GM21367 (cell line): ENCODE measurements at regions not wholly inside any gene's neighbourhood (a gene's known extent, or its start where the extent isn't known, plus 50 kb on each side); places are given as distances from the start of the nearest gene placed in this dataset.
"Not testable (repeated sequence)": the region's sequence is repeated elsewhere in the genome, so short reads cannot be mapped to it uniquely, and the experiment has no call there.

Source experiments
- ATAC-seq: cut with Tn5 transposase; IDR thresholded peaks from one replicate; pipeline ENCODE4 v1.9.1; 2021; ENCODE audit not compliant: unreplicated experiment

DNA sequence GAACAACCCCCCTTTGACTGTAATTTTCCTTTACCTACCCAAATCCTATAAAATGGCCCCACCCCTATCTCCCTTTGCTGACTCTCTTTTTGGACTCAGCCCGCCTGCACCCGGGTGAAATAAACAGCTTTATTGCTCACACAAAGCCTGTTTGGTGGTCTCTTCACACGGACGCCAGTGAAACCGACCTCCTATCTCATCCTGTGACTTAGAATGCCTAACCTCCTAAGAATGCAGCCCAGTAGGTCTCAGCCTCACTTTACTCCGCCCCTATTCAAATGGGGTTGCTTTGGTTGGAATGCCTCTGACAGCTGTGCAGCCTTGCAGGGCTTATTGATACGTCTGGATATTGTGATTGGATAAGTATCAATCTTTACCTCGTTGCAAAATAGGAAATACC is 243.8 kb upstream of the PROK2 start:
- ATAC-seq, result not testable (repeated sequence)

DNA sequence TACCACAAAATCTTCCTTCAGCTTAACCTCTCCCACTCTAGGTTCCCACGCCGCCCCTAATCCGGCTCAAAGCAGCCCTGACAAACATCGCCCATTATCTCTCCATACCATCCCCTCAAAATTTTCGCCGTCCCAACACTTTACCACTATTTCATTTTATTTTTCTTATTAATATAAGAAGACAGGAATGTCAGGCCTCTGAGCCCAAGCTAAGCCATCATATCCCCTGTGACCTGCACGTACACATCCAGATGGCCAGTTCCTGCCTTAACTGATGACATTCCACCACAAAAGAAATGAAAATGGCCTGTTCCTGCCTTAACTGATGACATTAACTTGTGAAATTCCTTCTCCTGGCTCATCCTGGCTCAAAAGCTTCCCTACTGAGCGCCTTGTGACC is 243.4 kb upstream of the PROK2 start:
- ATAC-seq, result not testable (repeated sequence)

DNA sequence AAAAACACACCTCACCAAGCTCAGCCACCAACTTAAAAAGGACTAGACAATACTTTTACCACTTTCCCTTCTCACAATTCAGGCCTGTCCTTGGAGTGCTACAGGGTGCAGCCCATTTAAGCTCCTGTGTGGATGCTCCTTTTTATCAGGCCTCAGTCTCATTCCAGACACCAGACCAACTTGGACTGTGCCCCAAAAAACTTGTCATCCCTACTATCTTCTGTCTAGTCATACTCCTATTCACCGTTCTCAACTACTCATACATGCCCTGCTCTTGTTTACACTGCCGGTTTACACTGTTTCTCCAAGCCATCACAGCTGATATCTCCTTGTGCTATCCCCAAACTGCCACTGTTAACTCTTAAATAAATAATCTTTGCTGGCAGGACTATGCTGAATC is 242.8 kb upstream of the PROK2 start:
- ATAC-seq, result not testable (repeated sequence)

DNA sequence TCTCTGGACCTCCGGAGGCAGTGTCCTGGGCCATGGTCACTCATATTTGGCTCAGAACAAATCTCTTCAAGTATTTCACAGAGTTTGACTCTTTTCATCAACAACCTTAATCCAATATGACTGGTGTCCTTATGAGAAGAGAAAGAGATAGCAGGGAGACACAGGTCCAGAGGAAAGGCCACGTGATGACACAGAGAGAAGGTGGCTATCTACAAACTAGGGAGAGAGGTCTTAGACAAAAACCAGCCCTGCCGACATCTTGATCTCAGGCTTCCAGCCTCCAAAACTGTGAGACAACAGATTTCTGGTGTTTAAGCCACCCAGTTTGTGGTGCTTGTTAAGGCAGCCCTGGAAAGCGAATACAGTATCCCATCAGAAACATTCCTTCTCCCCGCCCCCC is 237.1 kb upstream of the PROK2 start:
- no peak for ATAC-seq

DNA sequence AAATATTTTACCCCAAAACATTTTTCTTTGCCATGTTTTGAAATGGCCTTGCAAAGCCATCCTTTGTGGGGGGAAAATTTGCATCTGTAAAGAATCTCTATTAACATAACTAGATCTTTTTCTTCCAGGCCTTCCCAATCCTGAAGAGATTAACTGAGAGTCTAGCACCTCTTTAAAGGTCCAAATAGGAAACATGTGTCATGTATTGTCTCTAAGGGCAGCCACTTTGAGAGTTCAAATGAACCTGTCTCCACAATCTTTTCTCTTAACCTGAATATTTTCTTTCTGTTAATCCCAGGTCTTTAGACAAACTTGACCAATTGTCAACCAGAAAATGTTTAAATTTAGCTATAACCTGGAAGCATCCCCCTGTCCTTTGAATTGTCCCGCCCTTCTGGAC is 236.6 kb upstream of the PROK2 start:
- ATAC-seq, result no peak

DNA sequence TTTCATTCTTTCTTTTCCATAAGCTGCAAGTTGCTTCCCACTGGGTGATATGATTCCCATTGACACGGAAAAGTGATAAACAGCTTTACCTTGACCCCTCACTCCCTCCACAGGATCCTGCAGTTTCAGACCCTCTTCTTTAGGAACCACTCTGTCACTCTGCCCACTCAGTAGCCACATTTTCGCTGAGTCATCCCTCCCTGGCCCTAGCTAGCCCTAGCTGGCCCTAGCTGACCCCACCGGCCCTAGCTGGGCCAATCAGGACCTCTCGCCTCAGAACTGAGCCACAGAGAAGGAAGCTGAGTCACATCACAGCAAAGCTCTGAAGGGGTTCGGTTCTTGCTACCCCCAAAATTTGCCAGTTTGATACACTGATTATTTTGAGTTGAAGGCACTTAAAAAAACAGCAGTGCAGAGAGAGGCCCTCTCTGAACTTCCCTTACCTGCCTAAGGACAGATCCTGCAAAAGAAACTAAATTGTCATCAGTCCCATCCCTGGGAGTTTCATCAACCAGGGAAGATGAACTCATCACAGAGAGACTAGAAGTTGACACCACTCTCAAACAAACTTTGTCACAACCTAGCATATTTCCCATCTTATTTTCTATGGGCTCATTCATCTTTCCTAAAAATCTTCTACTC is 233.5 kb upstream of the PROK2 start:
- no peak for ATAC-seq

DNA sequence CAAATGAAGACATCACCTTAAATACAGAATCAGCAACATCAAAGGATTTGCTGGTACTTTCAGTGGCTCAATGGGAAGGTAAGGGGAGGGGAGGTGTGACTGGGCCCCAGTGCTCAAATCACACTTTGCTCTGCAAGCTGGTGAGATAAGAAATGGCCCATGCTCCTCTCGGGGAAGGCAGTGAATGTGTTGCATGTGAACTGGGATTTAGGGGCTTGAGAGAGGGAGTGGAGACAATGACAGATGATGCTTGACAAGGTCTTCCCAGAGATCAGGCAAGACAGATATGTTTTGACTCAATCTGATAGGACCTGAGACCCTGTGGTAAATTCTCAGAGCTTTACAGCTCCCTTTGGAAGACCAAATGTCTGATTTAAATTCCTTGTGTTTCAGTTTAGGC is 233.0 kb upstream of the PROK2 start:
- ATAC-seq, result no peak

DNA sequence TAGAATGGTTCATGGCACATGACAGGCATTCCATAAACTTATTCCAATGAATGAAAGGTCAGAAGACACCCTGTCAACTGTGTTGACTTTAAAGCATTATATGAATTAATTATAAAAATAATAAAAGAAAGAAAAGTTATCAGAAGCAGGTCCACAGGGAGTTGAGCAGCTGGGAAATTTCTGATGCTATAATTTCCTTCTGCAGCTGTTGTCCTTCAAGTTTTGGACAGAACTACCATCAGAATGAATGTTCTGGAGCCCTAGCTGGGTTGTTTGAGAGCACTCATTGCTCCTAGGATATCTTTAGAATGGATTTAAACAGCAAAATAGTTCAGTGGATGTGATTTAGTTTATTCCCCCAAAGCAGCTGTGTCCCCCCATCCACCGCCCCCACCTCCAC is 232.4 kb upstream of the PROK2 start:
- no peak for ATAC-seq

DNA sequence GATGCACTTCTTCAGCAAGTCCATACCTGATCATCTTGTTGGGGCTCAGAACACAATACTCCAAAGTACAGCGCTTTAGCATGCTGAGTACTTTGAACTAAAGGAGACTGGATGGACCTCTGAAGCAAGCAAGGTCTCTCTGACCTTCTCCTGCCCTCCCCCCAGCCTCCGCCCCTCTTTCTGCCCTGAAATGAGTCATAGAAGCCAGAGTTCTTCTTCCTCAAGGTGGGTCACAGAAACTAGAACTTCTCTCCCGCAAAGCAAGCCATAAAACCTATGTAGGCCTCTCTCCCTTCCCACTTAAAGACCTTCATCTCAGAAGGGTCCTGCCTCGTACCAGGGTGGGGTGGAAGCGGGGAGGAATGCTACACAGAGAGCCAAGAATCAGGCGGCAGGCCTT is 230.5 kb upstream of the PROK2 start:
- ATAC-seq, result no peak

DNA sequence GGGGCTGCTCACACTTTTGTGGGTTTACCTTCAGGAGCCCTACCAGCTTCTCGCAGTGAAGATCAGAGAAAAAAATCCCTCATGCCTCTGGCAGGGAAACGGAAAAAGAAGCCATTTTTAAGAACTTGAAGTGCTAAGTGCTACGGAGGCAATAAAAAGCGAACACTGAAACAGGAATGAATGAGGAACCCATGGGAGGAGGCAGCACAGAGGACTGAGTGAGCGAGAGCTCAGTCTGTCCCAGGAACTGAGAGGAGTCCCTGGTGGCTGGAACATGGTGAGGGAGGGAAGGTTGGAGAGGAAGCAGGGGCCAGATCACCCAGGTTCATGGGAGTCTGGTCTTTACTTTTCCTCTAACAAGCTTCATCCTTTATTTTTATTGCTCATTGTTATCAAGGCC is 228.1 kb upstream of the PROK2 start:
- no peak for ATAC-seq

DNA sequence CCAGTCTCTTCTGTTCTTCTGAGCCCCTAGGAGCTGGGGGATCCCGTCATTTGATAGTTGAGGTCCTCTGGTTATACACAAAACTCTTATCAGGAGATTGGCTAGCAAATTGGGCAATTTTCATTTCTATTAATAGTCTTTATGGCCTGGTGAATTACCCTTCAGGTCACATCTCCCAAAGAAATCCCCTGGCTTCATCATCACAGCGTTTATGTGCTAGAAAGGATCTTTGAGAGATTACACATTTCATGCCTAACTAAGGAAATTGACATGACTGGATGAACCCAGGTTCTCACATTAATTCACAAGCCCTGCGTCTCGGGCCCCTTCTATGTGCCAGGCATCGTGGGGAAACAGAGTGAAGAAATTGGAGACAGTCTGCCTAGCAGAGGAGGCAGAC is 227.4 kb upstream of the PROK2 start:
- no peak for ATAC-seq

DNA sequence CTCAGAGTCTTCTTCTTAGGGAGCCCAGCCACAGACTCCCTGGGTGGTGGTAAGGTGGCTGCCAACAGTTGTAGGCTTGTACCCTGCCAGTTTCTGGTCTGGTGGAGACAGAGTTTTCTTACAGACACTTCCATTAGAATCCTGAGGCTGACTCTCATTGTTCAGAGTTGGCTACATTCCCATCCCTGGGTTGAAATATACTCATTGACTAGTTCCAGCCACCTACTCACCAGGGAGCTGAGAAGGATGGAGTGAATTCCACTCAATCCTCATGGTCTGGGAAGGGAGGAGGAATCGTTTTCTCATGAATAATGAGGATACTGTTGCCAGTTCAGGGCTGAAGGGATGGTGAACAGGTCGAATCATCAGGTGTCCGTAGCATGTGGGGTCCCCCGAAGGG is 226.5 kb upstream of the PROK2 start:
- ATAC-seq, result no peak

DNA sequence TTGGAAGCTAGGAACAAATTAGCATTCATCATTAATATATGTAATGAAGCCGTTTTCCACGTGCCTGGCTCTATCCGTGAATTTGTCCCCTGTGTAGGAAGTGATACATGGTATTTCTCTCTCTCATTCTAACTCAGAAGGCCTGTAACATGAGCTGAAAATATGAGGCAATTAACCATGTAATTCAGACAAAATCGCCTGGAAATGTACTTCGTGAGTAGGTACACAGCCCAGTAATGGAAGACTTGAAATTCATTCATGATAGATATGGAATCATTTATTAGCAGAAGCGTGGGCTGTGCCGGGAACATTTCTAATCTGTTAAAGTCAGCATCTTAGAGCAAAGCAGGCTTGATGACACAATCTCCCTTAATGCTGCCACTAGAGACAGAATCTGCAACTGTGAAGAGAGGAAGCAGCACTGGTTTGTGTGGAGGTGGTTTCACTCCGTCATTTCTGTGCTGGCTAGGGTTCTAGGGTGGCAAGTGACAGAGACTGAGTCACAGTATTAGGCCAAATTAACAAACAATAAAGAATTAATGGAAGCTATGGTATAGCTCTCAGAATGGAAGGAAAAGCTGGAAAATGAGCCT is 225.0 kb upstream of the PROK2 start:
- ATAC-seq, result no peak

DNA sequence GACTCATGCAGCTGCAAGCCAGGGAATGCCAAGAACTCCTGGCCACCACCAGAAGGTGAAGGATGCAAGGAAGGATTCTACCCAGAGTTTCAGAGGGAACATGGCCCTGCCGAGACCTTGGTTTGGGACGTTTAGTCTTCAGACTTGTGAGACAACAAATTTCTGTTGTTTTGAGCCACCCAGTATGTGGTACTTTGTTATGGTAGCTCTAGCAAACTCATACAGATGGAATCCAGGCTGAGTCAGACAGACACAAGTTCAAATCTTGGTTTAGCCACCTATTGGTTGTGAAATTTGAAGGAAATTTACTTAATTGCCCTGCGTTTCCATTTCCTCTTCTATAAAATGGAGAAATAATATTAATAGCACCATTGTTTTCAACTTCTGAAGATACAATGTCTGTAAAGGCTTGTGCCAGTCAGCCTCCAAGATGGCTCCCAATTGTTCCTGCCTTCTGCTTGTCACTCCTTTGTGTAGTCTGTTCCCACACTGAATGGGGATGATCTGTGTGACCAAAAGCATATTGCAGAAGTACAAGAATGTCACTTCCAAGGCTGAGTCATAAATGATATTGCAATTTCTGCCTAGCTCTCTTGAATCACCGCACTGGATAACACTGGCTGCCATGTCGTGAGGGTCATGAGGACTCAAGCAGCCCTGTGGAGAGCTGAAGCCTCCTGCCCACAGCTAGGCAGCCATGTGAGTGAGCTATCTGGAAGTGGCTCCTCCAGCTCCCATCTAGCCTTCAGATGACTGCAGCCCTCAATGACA is 223.5 kb upstream of the PROK2 start:
- ATAC-seq, result no peak

DNA sequence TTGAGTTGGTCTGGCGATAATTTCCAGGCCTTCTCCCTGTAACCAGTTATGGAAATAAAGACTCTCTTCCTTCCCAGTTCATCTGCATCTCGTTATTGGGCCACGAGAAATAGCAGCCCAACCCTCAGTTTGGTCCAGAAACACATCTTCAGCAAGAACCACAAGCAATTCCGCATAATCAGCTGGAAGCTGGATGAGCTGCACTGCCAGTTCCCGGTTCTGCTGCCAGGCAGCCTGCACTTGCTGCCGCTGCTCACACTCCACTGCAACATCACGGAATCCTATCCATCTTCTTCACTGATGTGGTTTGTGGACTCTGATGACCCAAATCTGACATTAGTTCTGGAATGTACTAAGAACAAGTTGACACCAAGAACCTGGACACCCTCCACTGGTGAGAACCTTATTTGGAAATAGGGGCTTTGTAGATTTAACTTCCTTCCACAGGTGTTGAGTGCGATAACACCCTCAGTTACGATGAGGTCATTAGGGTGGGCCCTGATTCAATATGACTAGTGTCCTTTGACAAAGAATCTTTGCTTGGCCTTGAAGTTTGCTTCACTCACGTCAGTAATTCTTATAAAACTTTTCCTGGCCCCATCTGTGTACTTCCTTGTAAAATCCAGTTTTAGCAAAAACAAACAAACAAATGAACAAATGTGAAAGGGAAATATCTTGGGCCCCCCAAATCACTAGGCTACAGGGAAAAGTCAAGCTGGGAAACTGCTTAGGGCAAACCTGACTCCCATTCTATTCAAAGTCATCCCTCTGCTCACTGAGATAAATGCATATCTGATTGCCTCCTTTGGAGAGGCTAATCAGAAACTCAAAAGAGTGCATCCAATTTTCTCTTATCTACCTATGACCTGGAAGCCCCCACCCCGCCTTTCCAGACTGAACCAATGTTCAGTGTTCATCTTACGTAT is 221.9 kb upstream of the PROK2 start:
- ATAC-seq, result no peak

DNA sequence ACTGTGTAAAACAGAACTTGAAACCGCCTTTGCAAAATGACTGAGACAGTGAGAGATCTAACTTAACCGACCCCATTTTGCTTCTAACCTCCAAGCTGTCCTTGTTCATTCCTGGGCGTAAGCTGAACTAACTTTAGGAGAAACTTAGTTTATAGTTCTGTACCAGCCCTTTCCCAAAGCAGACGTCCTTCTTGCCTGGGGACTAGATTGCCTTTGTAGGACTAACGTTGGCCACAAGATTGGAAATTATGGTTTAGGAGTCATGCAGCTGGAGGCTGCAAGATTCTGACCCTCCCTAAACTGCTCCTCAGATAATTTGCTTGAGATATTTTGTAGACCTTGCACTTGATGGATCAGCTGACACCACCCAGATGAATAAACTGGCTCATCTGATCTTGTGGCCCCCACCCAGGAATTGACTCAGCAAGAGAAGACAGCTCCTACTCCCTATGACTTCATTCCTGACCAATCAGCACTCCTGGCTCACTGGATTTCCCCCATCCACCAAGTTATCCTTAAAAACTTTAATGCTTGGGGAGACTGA is 219.9 kb upstream of the PROK2 start:
- ATAC-seq, result no peak

DNA sequence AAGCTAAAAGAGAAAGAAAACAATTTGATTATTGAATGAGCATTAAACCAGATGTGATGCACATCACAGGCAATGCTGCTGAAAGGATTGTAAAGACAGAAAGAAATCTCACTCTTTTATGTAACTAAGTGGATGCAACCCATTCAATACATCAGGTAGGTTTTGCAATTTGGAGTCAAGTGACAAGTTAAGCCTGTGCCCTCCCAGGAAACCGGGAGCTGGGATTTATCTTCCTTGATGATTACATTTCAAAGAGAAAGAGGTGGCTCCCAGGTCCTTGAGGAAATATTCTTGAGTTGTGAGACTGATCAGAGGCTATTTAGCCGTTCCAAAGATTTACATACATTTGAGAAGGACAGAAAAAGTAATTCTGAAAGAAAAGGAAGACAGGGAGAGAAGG is 219.0 kb upstream of the PROK2 start:
- ATAC-seq, result no peak

DNA sequence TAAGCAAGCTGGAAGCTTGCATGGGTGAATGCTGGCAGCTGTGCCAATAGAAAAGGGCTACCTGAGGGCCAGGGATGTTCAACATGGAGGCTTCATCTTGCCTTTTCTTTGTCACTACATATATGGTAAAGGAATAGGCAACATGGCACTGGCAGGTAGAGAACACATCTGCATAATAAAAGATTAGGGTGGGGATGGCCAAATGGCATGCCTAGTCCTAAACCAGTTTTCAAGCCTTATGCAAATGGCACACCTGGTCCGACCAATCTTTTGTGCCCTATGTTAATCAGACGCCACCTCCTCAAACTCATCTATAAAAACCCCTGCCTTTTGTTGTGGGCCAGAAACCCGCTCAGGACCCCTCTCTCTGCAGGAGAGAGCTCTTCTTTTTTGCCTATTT is 216.8 kb upstream of the PROK2 start:
- ATAC-seq, result no peak

DNA sequence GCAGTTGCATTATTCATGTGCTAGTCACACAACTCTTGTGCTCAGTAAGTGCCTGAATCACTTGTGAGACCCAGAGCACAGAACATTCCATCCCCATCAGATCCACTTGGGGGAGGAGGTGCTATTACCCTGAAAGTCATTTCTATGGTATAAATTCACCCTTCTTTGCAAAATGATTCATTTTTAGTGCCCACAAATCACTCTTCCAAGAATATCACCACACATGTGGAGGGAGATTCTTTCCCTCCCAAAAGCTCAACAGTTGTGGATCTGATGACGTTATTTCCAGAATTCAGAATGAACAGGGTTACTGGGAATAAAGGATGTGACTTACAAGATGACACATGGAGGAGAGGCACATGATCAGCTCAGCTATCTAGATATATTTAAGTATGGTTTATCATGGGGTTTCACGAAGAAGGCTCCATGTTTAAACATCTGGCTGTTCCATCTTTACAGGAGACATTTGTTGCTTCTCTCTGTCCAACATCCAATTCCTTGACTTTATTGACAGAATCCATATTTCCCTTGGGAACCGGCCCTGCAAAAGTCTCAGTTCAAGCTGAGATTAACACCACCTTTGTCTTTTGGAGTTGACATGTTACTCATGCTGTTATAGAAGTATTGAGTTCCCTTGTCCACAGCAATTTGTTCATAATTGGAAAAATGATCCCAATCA is 214.2 kb upstream of the PROK2 start:
- ATAC-seq, result no peak

DNA sequence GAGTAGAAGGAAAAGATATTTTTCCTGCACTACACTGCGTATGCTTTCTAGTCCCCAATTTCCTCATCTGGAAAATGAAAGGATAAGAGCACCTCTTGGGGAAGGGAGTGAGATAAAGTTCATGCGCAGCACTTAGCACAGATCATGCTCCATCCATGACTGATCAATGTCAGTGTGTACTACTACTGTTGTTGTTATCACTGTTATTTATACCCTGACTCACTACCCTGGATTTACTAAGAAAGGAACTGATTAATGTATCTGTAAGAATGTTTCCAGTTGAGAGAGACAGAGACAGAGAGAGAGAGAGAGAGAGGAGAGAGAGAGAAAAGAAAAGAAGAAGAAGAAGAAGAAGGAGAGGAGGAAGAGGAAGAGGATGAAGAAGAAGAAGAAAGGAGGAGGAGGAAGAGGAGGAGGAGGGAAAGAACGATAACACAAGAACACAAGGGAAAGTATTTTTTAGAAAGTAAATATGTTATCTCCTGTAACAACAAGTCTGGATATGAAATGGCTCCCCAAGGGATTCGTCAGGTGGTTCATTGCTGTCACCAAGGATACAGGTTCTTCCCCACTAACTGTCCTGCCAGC is 212.2 kb upstream of the PROK2 start:
- ATAC-seq, result no peak
